NCI-H2196 treated with DMSO at 0.1 percent for 48 hours (cell line): ENCODE measurements at regions not wholly inside any gene's neighbourhood (a gene's known extent, or its start where the extent isn't known, plus 50 kb on each side); places are given as distances from the start of the nearest gene placed in this dataset.
"Not testable (repeated sequence)": the region's sequence is repeated elsewhere in the genome, so short reads cannot be mapped to it uniquely, and the experiment has no call there.

Source experiments
- DNase-seq: peaks from one replicate; lab custom pipeline; 2025; ENCODE audit not compliant: unreplicated experiment; lab: John Stamatoyannopoulos, UW

DNA sequence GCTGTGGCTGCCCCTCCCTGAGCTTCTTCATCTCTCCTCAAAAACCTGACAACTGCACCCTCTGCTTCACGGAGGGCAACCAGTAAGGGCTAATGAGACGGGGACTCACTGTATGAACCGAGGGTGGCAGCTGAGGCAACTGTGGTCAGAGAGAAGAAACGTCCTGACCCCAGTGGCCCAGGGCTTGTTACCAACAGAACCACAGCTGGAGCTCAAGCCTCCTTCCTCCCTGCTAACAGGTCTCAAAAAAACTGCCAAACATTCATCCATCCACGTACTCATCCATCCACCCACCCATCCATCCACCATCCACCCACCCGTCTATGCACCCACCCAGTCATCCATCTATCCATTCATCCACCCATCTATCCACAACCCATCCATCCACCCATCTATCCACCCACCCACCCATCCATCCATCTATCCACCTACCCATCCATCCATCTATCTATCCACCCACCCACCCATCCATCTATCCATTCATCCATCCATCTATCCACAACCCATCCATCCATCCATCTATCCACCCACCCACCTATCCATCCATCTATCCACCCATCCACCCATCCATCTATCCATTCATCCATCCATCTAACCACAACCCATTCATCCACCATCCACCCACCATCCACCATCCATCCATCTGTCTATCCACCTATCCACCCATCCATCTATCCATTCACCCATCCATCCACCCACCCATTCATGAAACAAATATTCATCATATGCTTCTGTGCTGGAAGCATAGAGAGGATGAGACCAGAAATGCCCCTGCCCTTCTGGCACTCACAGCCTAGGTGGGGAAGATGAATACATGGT is 111.7 kb downstream of the PDGFA start:
- no peak for DNase-seq

DNA sequence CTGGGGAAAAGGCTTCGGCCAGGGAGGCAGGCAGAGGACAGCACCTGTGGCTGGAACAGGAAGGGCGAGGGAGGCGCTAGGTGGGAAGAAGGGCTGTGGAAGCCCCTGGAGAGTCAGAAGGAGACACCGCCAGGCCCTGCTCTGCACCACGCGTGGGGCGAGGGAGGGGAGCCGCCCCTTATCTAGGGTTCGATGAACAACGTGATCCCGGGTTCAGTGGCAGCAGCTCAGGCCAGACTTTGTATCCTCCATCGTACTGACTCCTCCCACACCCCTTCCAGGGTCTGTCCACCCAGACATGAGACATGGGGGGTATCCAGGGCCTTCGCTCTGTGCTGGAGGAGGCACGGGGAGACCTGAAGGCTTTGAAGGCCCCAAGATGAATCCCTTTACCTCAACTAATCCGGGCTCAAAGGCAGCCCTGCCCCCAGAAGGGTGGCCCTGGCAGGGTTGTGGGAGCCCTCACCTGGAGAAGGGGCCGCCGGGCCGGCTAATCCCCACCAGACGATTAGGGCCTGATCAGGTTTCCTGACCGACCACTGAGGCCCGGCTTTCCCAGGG is 110.8 kb downstream of the PDGFA start:
- no peak for DNase-seq

DNA sequence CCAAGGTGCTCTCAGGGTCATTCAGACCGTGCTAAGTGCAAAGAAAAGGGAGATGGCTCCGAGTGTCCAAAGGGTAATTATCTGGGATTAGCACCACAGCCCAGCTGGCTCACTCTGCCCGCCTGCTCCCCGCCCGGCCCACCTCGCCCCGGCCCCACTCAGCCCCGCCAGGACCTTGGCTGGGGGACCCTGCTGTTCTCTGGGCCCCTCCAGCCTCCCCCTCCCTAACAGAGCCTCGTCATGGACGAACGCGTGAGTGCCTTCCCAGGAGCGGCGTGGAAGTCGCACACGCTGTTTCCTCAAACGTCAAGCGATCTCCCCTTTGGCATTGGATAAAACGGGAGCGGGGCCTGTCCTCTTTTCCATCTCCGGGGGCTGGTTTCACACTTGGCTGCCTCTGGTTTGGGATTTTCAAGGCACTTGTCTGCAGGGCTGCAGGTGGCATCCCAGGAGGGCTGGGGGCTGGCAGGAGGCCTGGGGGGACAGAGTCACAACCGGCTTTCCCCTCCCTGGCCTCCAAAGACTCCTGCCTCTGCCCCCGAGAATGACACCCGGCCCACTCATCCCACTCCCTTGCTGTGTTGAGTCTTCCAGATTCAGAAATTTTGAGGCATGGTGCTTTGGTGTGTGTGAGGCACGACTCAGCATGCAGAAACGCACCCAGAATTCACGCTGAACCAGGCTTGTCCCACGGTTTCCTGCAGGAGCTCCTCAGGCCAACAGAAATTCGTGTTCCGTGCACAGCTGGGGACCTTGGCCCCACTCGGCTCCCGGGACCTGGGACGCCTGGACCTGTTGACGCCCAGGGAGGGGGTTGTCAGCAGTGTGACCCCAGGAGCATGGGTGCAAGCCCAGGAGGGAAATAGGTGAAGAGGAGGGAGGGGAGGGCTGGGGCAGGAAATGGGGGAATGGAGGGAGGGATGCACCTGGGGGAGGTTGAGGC is 110.0 kb downstream of the PDGFA start:
- DNase-seq, result no peak

DNA sequence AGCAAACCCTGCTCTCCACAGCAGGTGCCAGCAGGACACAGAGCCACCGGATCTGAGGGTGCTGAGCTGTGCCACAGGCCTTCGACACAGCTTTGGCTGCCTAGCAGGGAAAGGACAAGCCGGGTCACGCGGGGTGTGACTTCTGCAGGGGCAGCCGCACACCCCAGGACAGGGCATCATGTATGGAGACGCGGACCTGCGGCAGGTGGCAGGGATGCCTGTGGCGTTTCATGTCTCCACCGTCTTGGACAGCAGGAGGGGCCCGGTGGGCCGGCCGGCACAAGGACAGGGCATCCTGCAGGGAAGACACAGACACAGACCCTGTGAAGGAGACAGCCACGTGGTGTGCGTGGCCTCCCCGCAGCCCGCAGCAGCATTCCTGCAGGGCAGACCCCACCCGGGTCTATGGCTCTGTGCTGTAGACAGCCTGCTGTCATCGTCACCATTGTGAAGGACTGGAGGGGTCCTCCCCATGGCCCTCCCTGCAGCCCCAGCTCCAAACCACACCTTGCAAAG is 109.2 kb downstream of the PDGFA start:
- DNase-seq, result no peak

DNA sequence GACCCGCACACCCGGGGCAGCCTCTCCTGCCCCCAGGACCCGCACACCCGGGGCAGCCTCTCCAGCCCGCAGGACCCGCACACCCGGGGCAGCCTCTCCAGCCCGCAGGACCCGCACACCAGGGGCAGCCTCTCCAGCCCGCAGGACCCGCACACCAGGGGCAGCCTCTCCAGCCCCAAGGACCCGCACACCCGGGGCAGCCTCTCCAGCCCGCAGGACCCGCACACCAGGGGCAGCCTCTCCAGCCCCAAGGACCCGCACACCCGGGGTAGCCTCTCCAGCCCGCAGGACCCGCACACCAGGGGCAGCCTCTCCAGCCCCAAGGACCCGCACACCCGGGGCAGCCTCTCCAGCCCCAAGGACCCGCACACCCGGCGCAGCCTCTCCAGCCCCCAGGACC is 108.5 kb downstream of the PDGFA start:
- DNase-seq, result not testable (repeated sequence)

DNA sequence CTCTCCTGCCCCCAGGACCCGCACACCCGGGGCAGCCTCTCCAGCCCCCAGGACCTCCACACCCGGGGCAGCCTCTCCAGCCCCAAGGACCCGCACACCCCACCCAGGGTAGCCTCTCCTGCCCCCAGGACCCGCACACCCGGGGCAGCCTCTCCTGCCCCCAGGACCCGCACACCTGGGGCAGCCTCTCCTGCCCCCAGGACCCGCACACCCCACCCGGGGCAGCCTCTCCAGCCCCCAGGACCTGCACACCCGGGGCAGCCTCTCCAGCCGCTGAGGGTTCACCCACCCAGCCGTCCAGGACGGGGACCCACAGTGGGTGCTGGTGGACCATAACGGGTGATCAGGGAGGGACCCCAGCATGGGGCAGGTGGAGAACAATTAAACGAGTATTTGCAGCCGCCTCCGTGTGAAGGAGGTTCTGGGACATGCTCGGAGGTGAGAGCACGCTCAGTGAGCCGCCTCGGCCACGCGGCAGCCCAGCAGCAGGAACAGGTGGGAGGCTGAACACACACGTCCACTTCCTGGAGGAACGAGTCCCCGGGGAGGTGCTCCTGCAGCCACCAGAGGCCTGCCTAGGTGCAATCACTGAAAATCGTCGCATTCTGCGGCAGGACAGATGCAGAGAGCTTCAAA is 107.9 kb downstream of the PDGFA start:
- DNase-seq, result no peak

DNA sequence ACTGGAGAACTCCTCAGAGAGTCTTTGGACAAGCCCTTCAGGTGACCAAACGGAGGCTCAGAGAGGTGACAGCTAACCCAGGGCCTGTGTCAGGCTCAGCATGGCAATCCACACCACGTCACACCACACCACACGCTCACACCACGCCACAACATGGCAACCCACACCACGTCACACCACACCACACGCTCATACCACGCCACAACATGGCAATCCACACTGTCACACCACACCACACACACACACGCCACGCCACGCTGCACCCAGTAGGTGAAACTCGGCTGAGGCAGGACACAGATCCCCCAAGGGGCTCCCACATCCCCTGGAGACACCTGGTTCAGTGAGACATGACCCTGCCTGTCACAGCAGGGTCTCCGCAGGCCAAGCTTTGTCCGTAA is 107.3 kb downstream of the PDGFA start:
- no peak for DNase-seq

DNA sequence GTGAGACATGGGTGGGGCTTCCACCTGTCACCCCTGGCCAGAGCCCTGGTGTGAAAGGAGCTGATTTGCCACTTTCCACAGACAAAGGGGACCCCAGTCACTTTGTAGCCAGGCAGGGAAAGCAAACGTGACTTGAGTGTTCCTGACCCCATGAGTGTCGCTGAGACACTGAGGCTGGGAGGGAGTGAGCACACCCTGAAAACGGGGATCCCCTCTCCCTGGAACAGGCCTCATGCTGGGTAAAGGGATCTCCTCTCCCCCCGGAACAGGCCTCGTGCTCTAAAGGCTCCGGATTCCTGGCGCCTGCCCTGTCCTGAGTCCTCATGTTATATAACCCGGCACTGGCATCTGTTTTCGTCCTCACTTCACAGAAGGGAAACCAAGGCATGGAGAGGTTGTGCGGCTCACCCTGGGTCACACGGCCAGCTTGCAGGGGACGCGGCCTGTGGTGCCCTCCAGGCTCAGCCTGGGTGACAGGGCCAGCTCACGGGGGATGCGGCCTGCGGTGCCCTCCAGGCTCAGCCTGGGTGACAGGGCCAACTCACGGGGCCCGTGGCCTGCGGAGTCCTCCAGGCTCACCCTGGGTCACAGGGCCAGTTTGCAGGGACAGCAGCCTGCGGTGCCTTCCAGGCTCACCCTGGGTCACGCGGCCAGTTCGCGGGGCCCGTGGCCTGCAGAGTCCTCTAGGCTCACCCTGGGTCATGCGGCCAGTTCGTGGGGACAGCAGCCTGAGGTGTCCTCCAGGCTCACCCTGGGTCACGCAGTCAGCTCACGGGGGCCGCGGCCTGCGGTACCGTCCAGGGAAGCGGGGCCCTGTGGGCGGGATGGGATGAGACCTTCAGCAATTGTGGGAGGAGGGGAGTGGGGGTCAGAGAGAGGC is 104.7 kb downstream of the PDGFA start:
- no peak for DNase-seq

DNA sequence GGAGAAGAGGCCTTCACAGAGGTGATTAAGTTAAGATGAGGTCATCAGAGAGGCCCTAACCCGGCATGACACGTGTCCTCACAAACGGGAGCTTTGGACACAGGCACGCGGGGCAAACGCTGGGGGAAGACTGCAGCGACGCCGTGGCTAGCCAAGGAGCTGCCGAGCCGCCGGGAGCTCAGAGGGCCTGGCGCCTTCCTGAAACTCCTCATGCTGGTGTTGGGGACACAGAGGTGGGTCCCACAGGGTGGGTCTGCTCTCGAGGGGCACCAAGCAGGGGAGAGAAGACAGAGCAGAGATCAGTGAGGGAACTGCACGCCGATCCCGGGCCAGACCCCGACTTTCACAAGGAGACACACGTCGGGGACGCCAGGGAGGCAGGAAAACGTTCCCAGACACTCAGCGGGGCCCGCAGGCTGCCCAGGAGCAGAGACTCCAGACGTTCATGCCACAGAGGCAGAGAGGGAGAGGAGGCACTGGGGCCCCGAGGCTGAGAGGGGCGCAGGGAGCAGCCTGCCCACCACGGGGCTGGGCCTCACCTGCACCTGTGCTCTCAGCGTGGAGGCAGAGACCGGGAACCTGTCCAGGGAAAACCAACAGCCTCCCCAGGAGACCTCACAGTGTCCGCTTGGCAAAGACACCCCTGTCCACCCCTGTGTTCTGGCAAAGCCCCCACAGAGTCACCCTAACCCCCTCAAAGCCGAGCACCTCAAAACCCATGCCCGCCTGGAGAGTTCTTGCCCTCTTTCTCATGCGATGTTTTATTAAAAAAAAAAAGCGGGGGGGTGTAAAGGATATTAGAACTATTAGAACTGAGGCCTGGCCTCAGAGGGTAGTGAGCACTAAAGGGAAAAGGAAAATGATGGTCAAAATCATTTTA is 103.8 kb downstream of the PDGFA start:
- no peak for DNase-seq

DNA sequence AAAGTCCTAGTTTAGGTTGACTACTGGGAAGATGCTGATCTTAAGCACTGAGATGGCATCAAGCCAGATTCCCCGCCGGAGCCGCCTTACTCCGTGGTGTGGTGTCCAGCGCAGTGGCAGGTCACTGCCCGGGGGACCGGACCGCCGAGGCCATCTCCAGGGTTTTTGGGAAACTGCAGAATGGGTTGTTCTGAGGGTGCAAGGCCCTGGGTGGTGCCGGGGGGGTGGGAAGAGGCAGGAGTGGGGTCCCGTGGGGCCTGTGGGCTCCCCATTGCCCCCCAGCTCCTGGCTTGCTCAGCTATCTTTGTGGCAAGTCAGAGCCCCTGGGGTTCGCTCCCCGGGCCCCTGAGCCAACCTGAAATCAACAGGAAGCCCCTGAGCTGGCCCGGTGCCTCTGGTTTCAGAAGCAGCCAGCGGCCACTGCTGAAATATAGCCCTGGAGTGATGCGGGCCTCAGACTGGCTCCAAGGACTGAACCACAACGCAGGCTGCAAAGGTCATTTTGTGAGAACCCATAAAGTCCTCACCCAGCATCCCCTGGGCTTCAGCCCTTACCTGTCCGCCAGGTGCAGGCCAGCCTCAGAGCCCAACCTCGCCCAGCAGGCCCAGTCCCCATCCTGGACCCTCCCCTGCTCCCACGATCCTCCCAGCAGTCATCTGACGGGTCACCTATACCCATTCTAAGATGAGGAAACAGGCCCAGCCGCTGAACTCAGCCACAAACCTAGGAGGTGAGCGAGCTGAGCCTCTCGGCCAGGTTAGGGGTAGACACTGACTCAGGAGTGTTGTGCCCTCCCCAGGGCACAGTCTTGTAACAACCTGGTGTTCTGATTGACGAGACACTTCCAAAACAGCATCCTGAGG is 102.7 kb downstream of the PDGFA start:
- no peak for DNase-seq

DNA sequence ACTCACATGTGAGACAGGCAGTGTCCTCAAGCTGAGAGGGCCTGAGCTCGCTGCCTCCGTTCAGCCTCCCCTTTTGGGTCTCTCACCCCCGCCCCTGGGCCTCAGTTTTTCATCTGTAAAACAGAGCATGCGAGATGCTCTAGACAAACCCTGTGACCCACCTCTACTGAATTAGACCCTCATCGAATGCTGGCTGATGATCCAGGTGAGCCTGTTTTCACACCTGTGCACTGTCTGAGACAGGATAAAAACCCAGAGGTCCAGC is 102.1 kb downstream of the PDGFA start:
- DNase-seq, result no peak

DNA sequence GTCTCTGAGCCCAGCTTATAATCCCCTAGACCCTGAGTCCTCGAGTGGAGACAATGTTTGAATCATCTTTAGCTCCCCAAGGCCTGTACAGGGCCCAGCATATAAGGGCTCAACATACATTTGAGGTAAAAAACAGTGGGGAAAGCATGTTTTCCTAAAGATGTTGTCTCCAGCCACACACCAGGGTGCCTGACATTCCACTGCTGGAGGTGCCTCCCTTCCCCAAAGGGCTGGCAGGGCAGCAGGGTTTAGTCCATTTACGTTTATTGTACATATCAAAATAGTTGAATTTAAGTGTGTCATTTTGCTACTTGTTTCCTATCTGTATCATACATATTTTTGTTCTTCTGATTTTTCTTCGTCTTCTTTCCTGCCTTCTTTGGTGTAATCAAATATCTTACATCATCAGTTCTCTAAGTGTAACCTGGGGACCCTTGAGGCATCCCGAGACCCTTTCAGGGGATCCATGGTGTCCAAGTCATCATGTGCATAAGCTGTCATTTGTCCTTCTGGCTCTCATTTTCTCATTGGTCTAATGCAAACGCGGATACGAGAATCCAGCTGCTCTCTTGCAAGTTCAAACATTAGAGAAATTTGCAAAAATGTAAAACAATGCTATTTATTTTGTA is 101.6 kb downstream of the PDGFA start:
- DNase-seq, result no peak

DNA sequence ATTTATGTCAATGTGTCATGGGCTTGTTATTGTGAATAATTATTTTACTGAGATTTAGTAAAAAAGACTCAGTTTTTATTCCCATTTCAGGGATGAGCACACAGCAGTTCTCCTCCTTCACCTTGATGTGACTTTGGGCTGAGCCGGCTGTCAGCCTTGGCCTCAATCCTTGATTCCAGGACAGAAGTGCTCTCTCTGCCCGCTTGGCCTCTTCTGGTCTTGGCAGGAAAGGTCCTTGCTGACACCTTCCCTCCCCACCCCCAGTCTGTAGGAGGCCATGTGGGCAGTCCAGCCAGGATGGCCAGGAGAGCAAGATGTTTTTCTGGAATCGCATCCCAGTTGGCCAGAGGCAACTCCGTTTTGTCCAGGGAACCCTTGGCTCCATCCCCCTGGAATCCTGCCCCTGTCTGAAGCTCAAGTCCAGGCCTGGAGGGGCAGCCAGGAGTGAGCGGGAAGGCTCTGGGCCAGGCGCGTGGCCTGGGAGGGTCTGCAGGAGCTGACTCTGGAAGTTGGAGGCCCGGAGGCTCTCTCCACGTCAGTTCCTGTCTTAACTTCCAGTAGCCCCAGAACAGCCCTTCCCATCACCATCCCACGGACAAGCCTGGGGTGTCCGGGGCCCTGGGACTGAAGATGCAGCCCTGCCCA is 100.9 kb downstream of the PDGFA start:
- DNase-seq, result no peak

DNA sequence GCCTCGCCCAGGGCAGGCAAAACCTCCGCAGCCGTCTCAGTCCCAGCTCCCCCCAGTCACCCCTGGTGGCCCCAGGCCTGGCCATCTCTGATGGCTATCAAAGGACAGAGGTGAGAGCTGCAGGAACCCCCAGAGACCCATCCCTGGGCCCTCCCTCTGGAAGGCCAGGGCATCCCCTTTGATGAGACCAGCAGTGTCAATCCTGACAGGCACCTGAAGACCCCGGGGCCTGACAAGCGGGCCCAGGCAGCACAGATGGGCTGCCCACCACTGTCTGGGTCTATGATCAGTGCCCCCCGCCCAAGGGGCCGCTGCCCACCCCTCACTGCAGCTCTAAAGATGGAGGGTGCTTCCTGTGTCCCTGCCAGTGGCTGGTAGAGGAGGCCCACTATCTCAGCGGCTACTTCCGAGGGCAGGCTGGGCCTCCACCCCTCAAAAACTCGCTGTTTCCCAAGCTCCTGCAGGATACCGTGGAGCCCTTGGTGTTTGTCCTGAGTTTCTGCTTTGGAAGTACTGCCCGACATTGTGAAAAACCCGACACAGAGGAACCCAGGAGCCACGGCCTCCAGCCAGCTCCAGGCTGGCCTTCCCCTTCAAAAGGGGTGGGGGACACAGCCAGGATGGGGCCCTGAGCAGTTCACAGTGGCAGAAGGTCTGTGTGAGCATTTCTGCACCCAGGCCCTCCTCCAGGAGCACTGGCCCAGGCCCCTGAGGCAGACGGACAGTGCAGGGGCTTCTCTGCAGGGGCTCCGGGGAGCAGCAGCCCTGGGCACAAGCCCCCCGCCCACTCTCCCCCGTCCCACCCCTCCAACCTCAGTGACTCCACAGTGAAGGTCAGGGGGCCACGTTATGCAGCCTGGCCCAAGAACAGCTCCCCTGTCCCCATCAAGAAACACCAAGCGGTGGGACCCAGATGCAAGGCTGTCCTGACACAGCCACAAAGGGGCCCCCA is 99.2 kb downstream of the PDGFA start:
- DNase-seq, result no peak

DNA sequence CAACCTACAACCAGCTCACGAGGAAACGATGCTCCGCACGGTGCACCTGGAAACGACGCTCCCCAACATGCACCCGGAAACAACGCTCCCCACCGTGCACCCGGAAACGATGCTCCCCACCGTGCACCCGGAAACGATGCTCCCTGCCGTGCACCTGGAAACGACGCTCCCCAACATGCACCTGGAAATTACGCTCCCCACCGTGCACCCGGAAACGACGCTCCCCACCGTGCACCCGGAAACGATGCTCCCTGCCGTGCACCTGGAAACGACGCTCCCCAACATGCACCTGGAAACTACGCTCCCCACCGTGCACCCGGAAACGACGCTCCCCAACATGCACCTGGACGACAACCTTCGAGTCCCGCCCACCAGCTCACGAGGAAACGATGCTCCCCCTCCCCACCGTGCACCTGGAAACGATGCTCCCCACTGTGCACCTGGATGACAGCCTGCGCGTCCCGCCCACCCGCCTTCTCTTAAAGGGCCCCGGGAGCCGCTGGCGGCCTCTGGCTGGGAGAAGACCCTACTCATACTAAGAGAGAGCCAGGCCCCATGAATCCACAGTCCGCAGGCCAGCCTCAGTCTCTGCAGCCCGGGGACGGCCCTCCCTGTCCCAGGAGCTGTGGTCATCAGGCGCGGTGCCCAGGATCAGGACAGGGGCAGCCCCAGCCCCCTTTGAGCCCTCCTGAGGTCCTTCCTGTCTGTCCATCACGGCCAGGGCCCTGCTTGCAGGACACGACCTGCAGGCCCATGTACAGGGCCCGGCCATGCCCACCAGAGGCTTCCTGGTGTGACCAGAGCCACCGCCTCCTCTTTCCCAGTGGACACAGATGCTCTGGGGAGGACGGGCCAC is 98.3 kb downstream of the PDGFA start:
- no peak for DNase-seq
